ENCODE measurements at regions not wholly inside any gene's neighbourhood (a gene's known extent, or its start where the extent isn't known, plus 50 kb on each side); places are given as distances from the start of the nearest gene placed in this dataset.

- DNase-seq (ENCODE audit: low read depth) = no peak
These were observed 217.7 kb downstream of the C9orf50 start for GRCh38 chr9:129402931-129403778.

GRCh38 chr9:129402371-129402739 is 218.5 kb downstream of the C9orf50 start:
- no peak for DNase-seq (ENCODE audit: low read depth)

GRCh38 chr9:129401623-129402370 is 219.1 kb downstream of the C9orf50 start:
- DNase-seq (ENCODE audit: low read depth) = no peak

- no peak for DNase-seq (ENCODE audit: low read depth)
These were observed 219.8 kb downstream of the C9orf50 start for GRCh38 chr9:129400971-129401622.

- no peak for DNase-seq (ENCODE audit: low read depth)
These were observed 220.6 kb downstream of the C9orf50 start for GRCh38 chr9:129400001-129400970.

- DNase-seq (ENCODE audit: low read depth) = no peak
These were observed 221.3 kb downstream of the C9orf50 start for GRCh38 chr9:129399634-129399990.

GRCh38 chr9:129398961-129399633 is 221.0 kb upstream of the IER5L start:
- no peak for DNase-seq (ENCODE audit: low read depth)

- no peak for DNase-seq (ENCODE audit: low read depth)
These were observed 220.3 kb upstream of the IER5L start for GRCh38 chr9:129398101-129398960.

GRCh38 chr9:129397335-129397734 is 219.3 kb upstream of the IER5L start:
- no peak for DNase-seq (ENCODE audit: low read depth)

GRCh38 chr9:129396365-129396708 is 218.3 kb upstream of the IER5L start:
- no peak for DNase-seq (ENCODE audit: low read depth)

- DNase-seq (ENCODE audit: low read depth) = no peak
These were observed 217.7 kb upstream of the IER5L start for GRCh38 chr9:129395633-129396364.

- DNase-seq (ENCODE audit: low read depth) = no peak
These were observed 216.8 kb upstream of the IER5L start for GRCh38 chr9:129394886-129395279.

- no peak for DNase-seq (ENCODE audit: low read depth)
These were observed 216.2 kb upstream of the IER5L start for GRCh38 chr9:129394061-129394885.

GRCh38 chr9:129393064-129393463 is 215.0 kb upstream of the IER5L start:
- no peak for DNase-seq (ENCODE audit: low read depth)

- DNase-seq (ENCODE audit: low read depth) = no peak
These were observed 214.1 kb upstream of the IER5L start for GRCh38 chr9:129392093-129392541.

GRCh38 chr9:129391221-129391661 is 213.2 kb upstream of the IER5L start:
- no peak for DNase-seq (ENCODE audit: low read depth)

- no peak for DNase-seq (ENCODE audit: low read depth)
These were observed 212.5 kb upstream of the IER5L start for GRCh38 chr9:129390541-129390940.

GRCh38 chr9:129387822-129388221 is 209.8 kb upstream of the IER5L start:
- DNase-seq (ENCODE audit: low read depth) = no peak
